ENCODE measurements at regions not wholly inside any gene's neighbourhood (a gene's known extent, or its start where the extent isn't known, plus 50 kb on each side); places are given as distances from the start of the nearest gene placed in this dataset.
"Not testable (repeated sequence)": the region's sequence is repeated elsewhere in the genome, so short reads cannot be mapped to it uniquely, and the experiment has no call there.

DNA sequence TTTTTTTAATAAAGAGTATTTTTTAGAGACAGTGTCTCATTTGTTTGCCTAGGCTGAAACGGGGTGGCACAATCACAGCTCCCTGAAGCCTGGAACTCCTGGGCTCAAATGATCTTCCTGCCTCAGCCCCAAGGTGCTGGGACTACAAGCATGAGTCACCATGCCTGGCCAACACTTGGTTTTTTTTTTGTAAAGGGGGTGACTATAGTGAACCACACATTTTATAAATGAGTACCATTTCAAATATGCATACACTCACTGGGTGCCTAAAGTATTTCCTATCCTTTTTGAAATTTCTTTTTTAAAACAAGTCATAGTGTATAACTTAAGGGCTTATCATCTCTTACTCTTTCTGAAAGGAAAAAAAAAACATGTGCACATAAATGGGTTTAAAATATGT is 325.2 kb upstream of the MEIS2 start:
- DNase-seq (ENCODE audit: low spot score) = no peak

DNA sequence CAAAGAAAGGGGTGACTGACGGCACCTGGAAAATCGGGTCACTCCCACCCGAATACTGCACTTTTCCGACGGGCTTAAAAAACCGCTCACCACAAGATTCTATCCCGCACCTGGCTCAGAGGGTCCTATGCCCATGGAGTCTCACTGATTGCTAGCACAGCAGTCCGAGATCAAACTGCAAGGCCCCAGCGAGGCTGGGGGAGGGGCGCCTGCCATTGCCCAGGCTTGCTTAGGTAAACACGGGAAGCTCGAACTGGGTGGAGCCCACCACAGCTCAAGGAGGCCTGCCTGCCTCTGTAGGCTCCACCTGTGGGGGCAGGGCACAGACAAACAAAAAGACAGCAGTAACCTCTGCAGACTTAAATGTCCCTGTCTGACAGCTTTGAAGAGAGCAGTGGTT is 327.0 kb upstream of the MEIS2 start:
- DNase-seq (ENCODE audit: low spot score) = not testable (repeated sequence)

DNA sequence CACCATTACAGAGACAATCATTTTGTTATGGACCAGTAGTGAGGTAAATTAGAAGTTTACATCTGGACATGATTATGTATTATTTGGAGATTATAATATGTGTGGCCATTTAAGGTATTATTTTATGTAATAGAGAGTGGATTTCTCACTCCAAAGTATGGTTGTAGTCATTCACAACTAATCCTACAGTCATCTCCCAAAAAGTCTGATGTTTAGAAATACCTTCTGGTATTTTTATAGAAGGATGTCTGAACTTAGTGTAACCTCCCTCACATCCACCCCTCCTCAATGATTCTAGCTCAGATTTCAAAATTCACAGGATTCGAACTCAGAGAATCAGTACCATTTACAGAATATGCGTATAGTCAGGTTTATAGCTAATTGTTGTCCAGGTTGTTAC is 346.6 kb upstream of the MEIS2 start:
- DNase-seq (ENCODE audit: low spot score) = no peak

DNA sequence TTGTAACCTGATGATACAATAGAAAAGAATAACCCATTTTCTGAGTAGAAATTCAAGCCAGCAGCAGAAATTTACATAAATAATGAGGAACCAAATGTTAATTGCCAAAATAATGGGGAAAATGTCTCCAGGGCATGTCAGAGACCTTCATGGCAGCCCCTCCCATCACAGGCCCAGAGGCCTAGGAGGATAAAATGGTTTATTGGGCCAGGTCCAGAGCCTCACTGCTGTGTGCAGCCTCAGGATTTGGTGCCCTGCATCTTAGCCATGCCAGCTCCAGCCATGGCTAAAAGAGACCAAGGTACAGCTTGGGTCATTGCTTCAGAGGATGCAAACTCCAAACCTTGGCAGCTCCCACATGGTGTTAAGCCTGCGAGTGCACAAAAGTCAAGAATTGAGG is 352.1 kb upstream of the MEIS2 start:
- no peak for DNase-seq (ENCODE audit: low spot score)

DNA sequence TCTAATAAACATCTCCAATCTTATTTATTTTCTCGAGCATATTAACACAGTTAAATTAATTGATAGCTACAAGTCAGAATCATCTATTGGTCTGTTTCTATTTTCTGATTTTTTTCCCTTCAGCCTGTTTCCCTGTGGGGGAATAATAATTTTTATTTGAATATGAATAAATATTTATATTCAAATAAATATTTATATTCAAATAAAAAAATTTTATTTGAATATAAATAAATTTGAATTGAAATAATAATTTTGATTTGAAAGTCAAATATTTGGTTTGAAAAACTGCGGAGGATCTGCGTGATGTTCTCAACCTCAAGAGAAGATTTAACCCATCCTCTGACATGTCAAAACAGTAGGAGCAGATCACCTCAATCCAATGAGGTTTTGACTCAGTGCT is 380.1 kb upstream of the MEIS2 start:
- no peak for DNase-seq (ENCODE audit: low spot score)

DNA sequence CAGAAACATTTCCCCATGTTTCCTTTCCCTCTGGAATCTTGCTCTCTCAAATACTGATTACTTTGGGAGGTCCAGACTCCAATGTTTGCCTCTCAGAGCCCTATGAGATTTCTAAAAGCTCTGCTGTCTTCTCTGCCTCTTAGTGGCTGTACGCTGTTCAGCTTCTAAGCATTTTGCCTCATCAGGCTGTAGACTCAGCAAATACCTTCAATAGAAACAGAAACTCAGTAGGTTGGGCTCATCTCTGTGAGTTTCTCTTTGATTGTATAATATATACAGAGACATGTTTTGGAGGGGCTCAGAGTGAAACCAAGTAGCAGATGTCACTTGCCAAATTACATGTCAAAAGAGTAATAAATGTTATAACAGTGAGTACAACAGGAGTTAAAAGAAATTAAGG is 380.8 kb upstream of the MEIS2 start:
- DNase-seq (ENCODE audit: low spot score) = no peak

DNA sequence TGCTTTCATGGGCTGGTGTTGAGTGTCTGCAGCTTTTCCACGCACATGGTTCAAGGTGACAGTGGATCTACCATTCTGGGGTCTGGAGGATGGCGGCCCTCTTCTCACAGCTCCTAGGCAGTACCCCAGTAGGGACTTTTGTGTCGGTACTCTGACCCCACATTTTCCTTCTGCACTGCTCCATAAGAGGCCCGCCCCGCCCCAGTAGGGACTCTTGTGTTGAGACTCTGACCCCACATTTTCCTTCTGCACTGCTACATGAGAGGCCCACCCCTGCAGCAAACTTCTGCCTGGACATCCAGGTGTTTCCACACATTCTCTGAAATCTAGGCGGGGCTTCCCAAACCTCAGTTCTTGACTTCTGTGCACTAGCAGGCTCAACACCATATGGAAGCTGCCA is 383.4 kb upstream of the MEIS2 start:
- DNase-seq (ENCODE audit: low spot score) = no peak

DNA sequence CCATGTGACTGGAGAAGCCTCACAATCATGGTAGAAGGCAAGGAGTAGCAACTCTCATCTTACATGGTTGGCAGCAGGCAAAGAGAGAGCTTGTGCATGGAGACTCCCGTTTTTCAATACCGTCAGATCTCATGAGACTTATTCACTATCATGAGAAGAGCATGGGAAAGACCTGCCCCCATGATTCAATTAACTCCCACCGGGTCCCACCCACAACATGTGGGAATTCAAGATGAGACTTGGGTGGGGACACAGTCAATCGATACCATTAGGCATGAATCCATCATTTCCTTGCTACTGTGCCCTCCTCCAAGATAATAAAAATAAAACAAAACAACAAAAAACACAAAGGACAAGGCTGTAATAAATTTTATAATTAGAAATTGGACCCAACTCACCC is 384.7 kb upstream of the MEIS2 start:
- DNase-seq (ENCODE audit: low spot score) = no peak

DNA sequence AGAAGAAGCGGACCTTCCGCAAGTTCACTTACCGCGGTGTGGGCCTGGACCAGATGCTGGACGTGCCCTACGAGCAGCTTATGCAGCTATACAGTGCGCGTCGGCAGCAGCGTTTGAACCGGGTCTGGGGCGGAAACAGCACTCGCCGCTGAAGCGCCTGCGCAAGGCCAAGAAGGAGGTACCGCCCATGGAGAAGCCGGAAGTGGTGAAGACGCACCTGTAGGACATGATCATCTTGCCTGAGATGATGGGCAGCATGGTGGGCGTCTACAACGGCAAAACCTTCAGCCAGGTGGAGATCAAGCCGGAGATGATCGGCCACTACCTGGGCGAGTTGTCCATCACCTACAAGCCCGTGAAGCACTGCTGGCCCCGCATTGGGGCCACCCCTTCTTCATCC is 390.4 kb upstream of the MEIS2 start:
- no peak for DNase-seq (ENCODE audit: low spot score)

DNA sequence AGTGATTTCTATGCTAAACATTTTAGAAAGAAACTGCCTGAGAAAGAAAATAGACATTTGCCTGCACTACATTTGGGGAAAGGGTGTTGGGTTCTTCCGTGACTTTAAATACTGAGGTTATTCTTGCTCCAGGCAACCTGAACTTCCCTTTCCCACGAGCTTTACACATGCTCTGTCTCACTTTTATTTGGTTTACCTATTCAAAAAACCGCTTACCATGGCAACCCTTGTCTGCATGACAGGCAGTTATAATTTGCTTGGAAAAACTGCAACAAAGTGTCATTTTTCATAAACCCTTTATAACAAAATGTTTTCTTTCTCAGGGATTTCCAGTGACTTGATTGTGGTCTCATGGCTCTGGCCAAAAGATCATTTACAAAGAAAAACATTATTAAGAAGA is 416.3 kb upstream of the MEIS2 start:
- DNase-seq (ENCODE audit: low spot score) = no peak

DNA sequence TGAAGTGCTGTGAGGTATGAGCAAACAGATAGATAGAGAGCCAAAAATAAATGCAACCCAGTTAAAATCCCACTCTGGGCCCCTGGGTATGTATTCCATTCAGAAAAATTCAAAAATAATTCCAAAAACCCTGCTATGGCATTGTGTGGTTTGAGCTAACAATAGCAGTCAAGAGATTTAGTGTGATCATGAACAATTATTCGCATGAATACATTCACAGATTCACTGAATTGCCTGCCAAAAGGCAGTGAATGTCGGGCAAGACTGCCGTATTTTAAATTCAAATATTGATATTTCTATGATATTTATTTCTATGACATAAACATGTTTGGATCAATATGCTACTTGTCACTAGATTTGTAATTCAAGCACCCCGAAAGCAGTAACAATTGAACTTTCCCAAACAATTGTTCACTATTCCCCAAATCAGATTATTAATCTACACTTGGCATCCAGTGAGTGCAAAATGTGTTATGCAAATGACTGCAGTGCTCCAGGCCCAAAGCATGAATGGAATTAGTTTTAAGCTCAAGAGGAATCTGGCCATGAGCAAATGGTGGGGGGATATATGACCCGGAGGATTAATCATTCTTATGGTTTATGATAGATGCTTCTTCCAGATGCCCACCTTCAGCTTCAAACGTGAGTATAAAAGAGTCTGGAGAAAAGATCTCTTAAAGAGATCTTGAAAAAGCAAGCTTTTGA is 417.0 kb upstream of the MEIS2 start:
- no peak for DNase-seq (ENCODE audit: low spot score)

DNA sequence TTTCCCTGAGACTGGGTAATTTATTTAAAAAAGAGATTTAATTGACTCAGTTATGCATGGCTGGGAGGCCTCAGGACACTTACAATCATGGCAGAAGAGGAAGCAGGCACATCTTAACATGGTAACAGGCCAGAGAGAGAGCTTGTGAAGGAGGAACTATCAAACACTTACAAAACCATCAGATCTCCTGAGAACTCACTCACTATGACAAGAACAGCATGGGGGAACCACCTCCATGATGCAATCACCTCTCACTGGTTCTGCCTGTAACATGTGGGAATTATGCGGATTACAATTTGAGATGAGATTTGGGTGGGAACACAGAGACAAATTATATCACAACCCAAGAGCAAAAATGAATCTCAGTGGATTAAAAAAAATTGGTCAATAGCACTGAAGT is 416.0 kb upstream of the TMCO5A start:
- DNase-seq (ENCODE audit: low spot score) = no peak

DNA sequence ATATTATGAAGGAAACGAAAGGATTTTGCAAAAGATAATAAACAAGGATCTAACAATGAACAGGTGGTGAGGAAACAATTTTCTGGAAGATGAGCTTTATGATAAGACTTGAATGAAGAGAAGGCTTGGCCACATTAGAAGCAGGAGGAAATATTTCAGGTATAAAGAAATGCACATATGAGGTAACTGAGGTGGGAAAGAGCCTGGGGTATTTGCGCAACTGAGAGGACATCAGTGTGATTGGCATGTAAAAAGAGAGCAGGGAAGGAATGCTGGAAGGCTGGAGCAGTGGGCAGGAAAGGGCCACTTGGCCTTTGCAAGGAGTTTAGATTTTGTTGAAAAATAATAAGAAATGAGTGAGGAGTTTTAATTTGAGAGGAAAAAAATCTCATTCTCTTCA is 414.4 kb upstream of the TMCO5A start:
- DNase-seq (ENCODE audit: low spot score) = no peak

DNA sequence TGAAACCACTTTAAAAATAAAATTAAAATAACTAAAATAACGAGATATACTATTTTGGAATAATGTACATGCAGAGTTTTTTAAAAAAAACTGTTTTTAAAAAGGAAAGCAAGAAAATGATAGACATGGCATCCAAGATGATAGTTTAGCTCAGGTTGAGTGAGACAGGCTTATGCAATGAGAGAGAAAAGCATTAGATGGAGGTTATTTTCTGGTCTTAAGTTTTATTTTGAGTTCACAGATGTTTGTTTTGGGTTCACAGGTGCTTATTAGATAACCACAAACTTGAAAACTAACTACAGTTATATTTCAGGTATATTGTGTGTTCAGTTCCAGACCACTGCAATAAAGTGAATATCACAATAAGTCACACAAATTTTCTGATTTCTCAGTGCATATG is 413.6 kb upstream of the TMCO5A start:
- no peak for DNase-seq (ENCODE audit: low spot score)

DNA sequence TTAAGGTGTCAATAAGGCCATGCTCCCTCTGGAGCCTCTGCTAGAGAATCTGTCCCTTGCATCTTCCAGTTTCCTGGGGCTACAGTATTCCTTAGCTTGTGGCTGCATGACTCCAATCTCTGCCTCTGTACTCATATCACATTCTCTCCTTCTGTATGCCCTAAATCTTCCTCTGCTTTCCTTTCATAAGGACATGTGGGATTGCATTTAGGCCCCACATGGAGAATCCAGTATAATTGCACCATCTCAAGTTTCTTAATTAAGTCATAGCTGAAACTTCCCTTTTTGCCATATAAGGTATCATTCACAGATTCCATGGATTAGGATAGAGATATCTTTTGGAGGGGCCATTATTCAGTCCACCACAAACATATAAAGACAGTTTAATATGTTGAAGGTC is 409.8 kb upstream of the TMCO5A start:
- no peak for DNase-seq (ENCODE audit: low spot score)

DNA sequence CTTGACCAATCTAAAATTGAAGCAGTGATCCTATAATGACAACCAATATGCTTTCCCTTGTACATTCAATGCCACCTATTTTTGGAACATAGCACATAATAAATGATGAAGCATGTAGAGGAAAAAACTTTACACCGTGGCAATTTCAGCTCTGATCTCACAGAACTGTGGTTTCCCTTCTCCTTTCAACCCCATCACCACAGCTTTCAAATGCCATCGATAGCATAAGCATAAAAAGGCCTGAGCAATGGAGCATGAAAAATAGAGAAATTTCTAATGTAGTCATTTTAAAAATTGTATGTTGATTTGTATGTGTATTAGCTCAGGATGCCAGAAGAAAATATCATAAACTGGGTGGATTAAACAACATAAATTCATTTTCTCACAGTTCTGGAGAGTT is 406.0 kb upstream of the TMCO5A start:
- no peak for DNase-seq (ENCODE audit: low spot score)

DNA sequence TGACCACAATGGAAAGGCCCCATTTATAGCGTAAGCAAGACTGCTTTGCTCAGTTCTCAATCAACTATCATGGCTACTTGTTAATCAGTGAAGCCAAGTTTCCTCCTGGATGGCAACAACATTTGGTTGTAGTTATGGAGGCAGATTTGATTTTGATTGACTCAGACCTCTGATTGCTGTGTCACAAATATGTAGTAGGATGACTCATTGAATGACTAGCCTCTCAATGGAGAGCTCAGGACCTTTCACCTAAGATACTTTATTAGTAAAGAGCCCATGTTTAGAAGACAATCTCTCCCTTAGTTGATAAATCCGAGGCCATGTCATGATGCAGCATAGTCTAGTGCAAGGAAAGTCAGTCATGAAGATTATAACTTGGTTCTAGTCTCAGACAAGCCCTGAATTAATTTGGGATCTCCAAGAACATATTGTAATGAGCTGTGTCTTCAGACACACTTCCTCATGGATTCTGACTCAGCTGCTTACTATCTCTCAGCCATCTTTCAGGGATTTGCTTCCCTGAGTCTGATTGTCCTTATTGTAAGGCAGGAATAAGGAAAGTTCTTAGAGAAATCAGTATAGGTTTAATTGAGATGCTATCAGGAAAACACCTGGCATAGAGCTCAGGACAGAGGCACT is 397.4 kb upstream of the TMCO5A start:
- DNase-seq (ENCODE audit: low spot score) = no peak

DNA sequence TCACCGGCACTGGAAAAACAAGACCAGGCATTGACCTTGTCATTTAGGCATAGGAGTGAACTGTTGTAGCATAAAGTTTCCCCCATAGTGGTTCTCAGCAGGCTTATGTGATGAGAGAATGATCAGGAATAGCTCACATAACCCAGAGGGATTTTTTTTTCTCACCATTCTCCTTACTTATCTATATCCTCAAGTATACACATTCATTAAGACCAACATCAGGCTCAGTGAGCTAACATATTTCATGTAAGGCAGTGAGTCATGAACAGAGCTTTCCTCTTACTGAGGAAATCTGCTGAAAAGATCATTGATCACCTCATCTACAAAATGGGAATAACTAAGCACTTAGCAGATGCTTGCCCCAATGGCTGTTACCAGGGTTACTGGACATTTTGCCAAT is 396.6 kb upstream of the TMCO5A start:
- no peak for DNase-seq (ENCODE audit: low spot score)

DNA sequence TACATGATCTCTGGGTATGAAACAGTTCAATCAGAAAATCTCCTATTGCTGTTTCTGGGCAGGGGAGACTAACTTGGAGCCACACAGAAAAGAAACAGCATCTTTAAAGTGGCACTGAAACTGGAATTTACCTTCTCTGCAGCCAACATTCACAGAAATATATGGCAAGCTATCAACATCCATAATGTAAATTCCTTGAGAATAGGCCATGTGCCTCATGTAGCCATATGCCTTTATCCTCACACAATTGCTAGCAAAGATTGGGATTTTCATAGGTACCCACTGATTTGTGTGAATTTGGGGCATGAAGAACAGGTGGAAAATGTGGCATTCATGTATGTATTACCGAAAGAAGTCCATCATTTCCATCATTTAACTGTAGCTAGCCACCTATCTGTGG is 386.3 kb upstream of the TMCO5A start:
- no peak for DNase-seq (ENCODE audit: low spot score)

DNA sequence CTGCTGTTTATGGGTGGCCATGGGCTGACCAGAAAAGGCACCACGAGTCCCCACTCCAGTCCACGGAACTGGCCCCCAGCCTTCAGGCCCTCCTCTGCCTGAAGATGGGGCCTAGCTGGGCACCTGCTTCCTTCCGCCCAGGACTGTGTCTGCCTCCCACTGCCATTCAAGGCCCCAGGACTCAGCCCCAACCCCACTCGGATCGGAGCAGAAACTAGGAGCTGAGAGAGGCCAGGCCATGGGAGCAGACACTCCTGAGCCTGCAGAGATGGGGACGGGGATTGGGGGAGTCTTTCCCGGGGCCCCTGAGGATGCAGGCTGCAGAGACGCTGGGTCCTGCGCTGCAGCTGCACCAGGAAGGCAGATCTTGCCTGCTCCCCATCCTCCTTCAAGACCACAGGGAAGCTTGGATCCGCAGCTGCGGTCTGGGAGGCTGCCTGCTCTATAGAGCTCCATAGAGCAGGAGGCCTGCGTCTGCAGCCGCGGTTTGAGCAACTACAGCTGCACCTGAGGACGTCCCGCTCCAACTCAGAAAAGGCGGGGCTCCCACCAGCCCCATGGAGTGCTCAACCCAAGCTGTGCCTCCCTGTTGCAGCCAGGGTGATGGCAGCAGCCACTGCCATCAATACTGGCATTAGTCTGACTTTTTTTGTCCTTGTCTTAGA is 383.9 kb upstream of the TMCO5A start:
- DNase-seq (ENCODE audit: low spot score) = no peak

DNA sequence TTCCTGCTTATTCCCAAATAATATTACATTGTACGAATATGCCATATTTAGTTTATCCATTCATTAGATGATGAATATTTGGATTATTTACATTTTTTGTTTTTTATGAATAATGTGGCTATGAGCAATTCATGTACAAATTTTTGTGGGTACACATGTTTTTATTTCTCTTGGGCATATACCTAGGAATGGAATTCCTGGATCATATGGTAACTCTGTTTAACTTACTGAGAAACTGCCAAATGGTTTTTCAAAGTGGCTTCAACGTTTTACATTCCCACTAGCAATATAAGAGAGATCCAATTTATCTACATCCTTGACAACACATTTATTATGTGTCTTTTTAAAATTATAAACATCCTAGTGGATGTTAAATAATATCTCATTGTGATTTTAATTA is 362.0 kb upstream of the TMCO5A start:
- DNase-seq (ENCODE audit: low spot score) = no peak

DNA sequence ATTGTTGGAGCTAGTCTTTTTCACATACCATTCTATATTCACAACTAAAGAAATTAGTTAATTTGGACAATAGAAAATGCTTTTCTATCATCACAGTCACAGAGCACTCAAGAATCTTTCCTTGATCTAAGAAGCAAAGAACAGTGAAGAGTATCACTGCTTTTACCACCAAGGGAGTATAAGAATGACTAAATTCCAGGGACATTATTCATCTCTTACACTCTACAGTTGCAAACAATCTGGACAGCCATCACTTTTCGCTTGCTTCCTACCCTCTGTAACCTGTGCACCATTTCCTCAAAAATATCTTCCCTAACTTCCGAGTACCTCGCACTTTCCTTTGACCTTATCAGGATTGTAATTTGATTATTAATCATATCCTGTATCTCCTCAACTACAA is 359.5 kb upstream of the TMCO5A start:
- DNase-seq (ENCODE audit: low spot score) = no peak

DNA sequence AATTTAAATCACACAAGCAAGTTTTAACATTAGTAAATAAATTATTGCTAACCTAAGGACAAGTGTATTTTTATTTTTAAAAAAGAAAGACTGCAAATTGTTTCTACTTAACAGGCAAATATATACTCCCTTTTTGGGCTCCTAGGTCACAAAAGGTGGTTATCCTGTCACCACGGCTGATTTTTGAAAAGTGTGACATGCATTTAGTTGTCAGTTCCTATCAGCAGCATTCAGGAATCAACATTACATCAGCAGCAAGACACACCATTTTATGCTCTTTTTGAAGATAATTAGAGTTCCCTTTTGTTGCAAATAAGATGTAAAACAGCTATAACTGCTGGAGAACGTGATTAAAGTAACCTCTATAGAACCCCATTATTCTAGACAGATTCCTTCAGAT is 357.5 kb upstream of the TMCO5A start:
- DNase-seq (ENCODE audit: low spot score) = no peak

All from CD4-positive, alpha-beta T cell treated with Interleukin-15 for 4 hours (primary cell).